ENCODE measurements at regions not wholly inside any gene's neighbourhood (a gene's known extent, or its start where the extent isn't known, plus 50 kb on each side); places are given as distances from the start of the nearest gene placed in this dataset.

GRCh38 chr5:171580502-171581265, 161.2 kb downstream of the FGF18 start:
- Mint-ChIP-seq H3K9me3 (no peaks in the 10 kb centered on the region), H3K4me1 (no peaks in the 10 kb centered on the region), H3K27ac (no peak overlapping the region), H3K27me3 (peaks cover 11% of the 10 kb centered on the region), H3K36me3 (ENCODE audit: low read depth) (no peaks in the 10 kb centered on the region), H3K4me3 (no peak overlapping the region)
- no peak for ATAC-seq (replicated peaks)

DNA sequence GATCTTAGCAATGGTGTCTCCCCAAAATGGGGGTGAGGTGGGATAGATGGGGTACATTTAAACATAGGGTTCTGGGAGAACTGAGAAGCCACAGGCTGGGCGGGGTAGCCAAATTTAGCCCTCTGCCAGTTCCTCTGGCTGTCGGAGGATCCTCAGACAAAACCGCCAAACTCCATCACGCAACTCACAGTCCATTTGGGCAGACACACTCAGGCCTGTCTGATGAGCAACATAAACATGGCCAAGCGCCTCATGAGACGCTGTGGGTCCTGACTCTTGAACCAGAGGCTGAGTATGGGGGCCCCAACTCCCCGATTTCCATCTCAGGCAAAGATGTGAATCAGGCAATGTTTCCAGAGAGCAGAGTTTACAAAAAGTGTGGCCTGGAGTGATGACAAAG, 162.3 kb downstream of the FGF18 start:
- H3K27ac Mint-ChIP-seq: no peak overlapping the region
- H3K4me1 Mint-ChIP-seq: no peaks in the 10 kb centered on the region
- H3K36me3 Mint-ChIP-seq (ENCODE audit: low read depth): no peaks in the 10 kb centered on the region
- no peak for ATAC-seq (replicated peaks)
- peaks cover 11% of the 10 kb centered on the region for H3K27me3 Mint-ChIP-seq
- H3K4me3 Mint-ChIP-seq: no peak overlapping the region
- H3K9me3 Mint-ChIP-seq: no peaks in the 10 kb centered on the region

DNA sequence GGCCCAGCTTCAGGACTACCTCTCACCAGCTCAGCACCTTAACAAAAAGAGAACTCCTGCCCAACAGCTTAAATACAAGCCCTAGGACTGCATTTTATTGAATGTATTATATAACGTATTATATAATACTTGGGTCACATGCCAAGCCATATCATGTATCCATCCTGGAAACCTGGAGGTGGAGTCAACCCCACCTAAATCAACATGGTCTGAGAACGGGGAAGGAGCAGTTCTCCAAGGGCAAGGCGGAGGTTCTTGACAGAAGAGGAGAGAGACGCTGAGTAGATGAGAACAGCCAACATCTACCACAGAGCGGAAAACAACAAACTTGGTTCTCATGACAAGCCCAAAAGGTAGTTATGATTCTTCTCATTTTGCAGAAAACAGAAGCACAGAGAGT, 163.4 kb downstream of the FGF18 start:
- Mint-ChIP-seq H3K27ac (no peak overlapping the region), H3K4me1 (no peaks in the 10 kb centered on the region), H3K36me3 (ENCODE audit: low read depth) (no peaks in the 10 kb centered on the region), H3K27me3 (peaks cover 15% of the 10 kb centered on the region), H3K9me3 (no peaks in the 10 kb centered on the region), H3K4me3 (no peak overlapping the region)
- no peak for ATAC-seq (replicated peaks)

DNA sequence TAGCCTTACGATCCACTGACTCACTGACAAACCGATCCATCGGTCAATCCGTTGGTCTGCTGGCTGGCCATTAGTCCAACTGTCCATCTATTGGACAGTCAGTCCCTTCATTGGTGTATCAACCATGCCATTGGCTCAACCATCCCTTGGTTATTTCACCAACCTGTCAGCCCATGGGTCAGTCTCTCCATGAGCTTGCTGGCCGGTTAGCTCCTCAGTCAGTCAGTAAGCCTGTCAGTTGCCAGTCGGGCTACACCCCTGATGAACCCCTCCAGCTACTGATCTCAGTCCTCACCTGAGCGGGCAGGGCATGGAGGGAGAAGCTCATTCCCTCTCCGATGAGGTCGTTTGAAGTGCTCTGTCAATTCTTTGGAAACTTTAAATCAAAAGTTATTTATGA, 166.5 kb downstream of the FGF18 start:
- H3K9me3 Mint-ChIP-seq: no peaks in the 10 kb centered on the region
- no peaks in the 10 kb centered on the region for H3K36me3 Mint-ChIP-seq (ENCODE audit: low read depth)
- no peak for ATAC-seq (replicated peaks)
- H3K27ac Mint-ChIP-seq: no peak overlapping the region
- H3K27me3 Mint-ChIP-seq: peaks cover 13% of the 10 kb centered on the region
- H3K4me3 Mint-ChIP-seq: no peak overlapping the region
- no peaks in the 10 kb centered on the region for H3K4me1 Mint-ChIP-seq

DNA sequence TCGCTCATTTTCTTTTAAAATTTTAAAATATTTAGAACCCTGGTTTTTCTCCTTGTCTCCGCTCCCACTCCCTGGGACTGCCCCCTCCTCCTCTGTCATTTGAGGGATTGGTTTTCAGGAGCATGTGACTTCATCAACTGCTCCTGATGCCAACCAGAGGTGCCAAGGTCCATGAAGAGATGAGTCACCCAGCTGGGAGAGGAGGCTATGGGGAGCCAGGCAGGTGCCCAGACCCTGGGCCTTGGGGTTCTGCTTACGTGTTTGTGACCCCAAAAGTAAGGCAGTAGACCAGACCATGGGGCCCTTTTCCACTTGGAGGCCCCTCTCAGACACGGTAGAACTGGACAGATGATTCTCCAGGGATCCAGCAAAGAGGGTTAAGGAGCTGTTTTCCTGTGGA, 167.0 kb downstream of the FGF18 start:
- no peaks in the 10 kb centered on the region for H3K9me3 Mint-ChIP-seq
- H3K4me3 Mint-ChIP-seq: no peak overlapping the region
- H3K4me1 Mint-ChIP-seq: no peaks in the 10 kb centered on the region
- no peaks in the 10 kb centered on the region for H3K36me3 Mint-ChIP-seq (ENCODE audit: low read depth)
- no peak overlapping the region for H3K27ac Mint-ChIP-seq
- ATAC-seq (replicated peaks): no peak
- H3K27me3 Mint-ChIP-seq: peaks cover 15% of the 10 kb centered on the region

DNA sequence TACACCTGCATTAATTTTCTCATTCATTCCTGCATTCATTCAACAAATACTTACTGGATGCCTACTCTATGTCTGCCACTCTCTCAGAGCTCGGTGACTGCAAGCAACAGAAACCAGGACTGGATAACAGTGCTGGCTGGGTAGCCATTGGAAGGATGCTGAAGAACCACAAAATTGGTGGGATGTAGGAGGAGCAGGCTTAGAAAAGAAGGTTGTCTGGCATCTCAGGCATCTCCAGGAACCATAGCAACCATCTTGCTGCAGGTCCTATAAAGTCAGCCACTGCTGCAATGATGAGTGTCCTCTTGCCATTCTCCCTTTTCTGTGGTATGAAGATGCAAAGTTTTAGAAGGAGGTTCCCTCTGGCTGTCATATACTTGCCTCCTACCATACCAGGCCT, 168.6 kb downstream of the FGF18 start:
- peaks cover 18% of the 10 kb centered on the region for H3K27me3 Mint-ChIP-seq
- no peak overlapping the region for H3K4me3 Mint-ChIP-seq
- no peaks in the 10 kb centered on the region for H3K4me1 Mint-ChIP-seq
- no peak for ATAC-seq (replicated peaks)
- H3K27ac Mint-ChIP-seq: no peak overlapping the region
- H3K9me3 Mint-ChIP-seq: no peaks in the 10 kb centered on the region
- H3K36me3 Mint-ChIP-seq (ENCODE audit: low read depth): no peaks in the 10 kb centered on the region

- Mint-ChIP-seq H3K4me3 (no peak overlapping the region), H3K27me3 (peaks cover 18% of the 10 kb centered on the region), H3K4me1 (no peaks in the 10 kb centered on the region), H3K36me3 (ENCODE audit: low read depth) (no peaks in the 10 kb centered on the region), H3K27ac (no peak overlapping the region), H3K9me3 (no peaks in the 10 kb centered on the region)
- ATAC-seq (replicated peaks): no peak
Measured at GRCh38 chr5:171588790-171589189, 169.3 kb downstream of the FGF18 start.

GRCh38 chr5:171589461-171589860, 170.0 kb downstream of the FGF18 start:
- H3K36me3 Mint-ChIP-seq (ENCODE audit: low read depth): no peaks in the 10 kb centered on the region
- H3K27me3 Mint-ChIP-seq: peaks cover 17% of the 10 kb centered on the region
- no peaks in the 10 kb centered on the region for H3K9me3 Mint-ChIP-seq
- ATAC-seq (replicated peaks): no peak
- H3K27ac Mint-ChIP-seq: no peak overlapping the region
- H3K4me3 Mint-ChIP-seq: no peak overlapping the region
- H3K4me1 Mint-ChIP-seq: no peaks in the 10 kb centered on the region

GRCh38 chr5:171592076-171592475, 172.6 kb downstream of the FGF18 start:
- no peaks in the 10 kb centered on the region for H3K4me1 Mint-ChIP-seq
- no peak overlapping the region for H3K4me3 Mint-ChIP-seq
- no peak overlapping the region for H3K27ac Mint-ChIP-seq
- peaks cover 12% of the 10 kb centered on the region for H3K27me3 Mint-ChIP-seq
- ATAC-seq (replicated peaks): no peak
- H3K9me3 Mint-ChIP-seq: no peaks in the 10 kb centered on the region
- H3K36me3 Mint-ChIP-seq (ENCODE audit: low read depth): no peaks in the 10 kb centered on the region

DNA sequence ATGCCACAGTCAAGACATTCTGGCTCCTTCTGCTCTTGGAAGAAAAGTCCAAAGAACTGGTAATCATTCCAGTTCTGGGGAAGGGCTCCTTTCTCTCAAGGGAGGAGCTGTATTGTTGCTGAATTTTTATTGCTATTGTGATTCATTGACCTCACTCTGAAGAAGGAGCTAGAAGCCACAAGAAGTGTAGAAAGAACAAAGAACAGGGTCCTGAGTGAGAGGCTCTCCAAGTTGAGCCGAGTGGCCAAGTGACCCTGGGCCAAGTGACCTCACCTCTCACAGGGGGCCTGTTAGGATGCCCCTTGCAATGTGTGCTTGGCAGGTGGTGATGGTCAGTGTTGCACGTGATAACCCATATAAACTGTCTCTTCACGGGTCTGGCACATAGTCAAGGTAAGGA, 173.3 kb downstream of the FGF18 start:
- no peak for ATAC-seq (replicated peaks)
- no peak overlapping the region for H3K4me3 Mint-ChIP-seq

GRCh38 chr5:171593401-171593800, 174.0 kb downstream of the FGF18 start:
- Mint-ChIP-seq H3K4me3 (no peak overlapping the region), H3K4me1 (peaks cover under 1% of the 10 kb centered on the region), H3K9me3 (peaks cover under 1% of the 10 kb centered on the region), H3K36me3 (ENCODE audit: low read depth) (no peaks in the 10 kb centered on the region), H3K27ac (no peak overlapping the region), H3K27me3 (peaks cover 13% of the 10 kb centered on the region)
- ATAC-seq (replicated peaks): no peak

More for the DNA sequence above, 173.3 kb downstream of the FGF18 start:
- no peaks in the 10 kb centered on the region for H3K36me3 Mint-ChIP-seq (ENCODE audit: low read depth)
- no peaks in the 10 kb centered on the region for H3K9me3 Mint-ChIP-seq
- no peak overlapping the region for H3K27ac Mint-ChIP-seq
- H3K27me3 Mint-ChIP-seq: peaks cover 11% of the 10 kb centered on the region
- H3K4me1 Mint-ChIP-seq: no peaks in the 10 kb centered on the region

GRCh38 chr5:171593976-171594375, 174.5 kb downstream of the FGF18 start:
- Mint-ChIP-seq H3K27me3 (peaks cover 19% of the 10 kb centered on the region), H3K9me3 (peaks cover 5% of the 10 kb centered on the region), H3K36me3 (ENCODE audit: low read depth) (no peaks in the 10 kb centered on the region), H3K27ac (no peak overlapping the region), H3K4me3 (no peak overlapping the region), H3K4me1 (peaks cover 4% of the 10 kb centered on the region)
- ATAC-seq (replicated peaks): no peak

- ATAC-seq (replicated peaks): peak; percentile 18
- Mint-ChIP-seq H3K36me3 (ENCODE audit: low read depth) (no peaks in the 10 kb centered on the region), H3K4me1 (peaks cover 4% of the 10 kb centered on the region), H3K4me3 (no peak overlapping the region), H3K9me3 (peaks cover 5% of the 10 kb centered on the region), H3K27me3 (peaks cover 15% of the 10 kb centered on the region), H3K27ac (no peak overlapping the region)
Measured at GRCh38 chr5:171595401-171595800, 176.0 kb downstream of the FGF18 start.

- H3K9me3 Mint-ChIP-seq: peaks cover 5% of the 10 kb centered on the region
- peaks cover 19% of the 10 kb centered on the region for H3K27me3 Mint-ChIP-seq
- no peaks in the 10 kb centered on the region for H3K36me3 Mint-ChIP-seq (ENCODE audit: low read depth)
- no peak overlapping the region for H3K27ac Mint-ChIP-seq
- peaks cover 8% of the 10 kb centered on the region for H3K4me1 Mint-ChIP-seq
- ATAC-seq (replicated peaks): peak; percentile 68
- H3K4me3 Mint-ChIP-seq: no peak overlapping the region
Measured at GRCh38 chr5:171595801-171596231, 176.4 kb downstream of the FGF18 start.

DNA sequence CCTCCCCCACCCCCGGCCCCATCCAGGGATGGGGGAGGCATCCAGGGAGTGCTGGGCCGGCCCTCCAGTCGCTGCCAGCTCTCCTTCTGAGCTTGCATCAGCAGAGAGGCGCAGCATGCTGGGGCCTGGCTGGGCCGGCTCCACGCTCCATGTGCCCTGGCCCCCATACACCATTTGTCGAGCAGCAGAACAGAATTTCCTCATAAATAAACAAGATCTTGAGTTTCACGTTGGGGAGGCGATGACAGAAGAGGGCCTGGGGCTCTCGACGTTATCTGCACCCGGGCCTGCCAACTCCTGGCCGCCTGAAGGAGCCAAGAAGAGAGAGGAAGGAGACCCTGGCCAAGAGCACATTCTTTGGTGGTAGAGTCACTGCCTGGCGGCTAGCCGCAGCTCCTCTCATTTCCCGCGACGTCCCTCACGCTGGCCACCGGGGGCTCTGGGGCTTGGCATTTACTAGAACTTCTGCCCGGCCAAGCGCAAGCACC, 177.0 kb downstream of the FGF18 start:
- Mint-ChIP-seq H3K4me3 (no peak overlapping the region), H3K9me3 (peaks cover 5% of the 10 kb centered on the region), H3K27ac (no peak overlapping the region), H3K27me3 (peaks cover 16% of the 10 kb centered on the region), H3K36me3 (ENCODE audit: low read depth) (no peaks in the 10 kb centered on the region), H3K4me1 (peaks cover 10% of the 10 kb centered on the region)
- ATAC-seq (replicated peaks): no peak

Measured in activated T-helper 17 cell treated with anti-CD3 and anti-CD28 coated beads, Interleukin-2, amount 50 U/mL, for 72 hours (primary cell).